ENCODE measurements at regions not wholly inside any gene's neighbourhood (a gene's known extent, or its start where the extent isn't known, plus 50 kb on each side); places are given as distances from the start of the nearest gene placed in this dataset.

DNA sequence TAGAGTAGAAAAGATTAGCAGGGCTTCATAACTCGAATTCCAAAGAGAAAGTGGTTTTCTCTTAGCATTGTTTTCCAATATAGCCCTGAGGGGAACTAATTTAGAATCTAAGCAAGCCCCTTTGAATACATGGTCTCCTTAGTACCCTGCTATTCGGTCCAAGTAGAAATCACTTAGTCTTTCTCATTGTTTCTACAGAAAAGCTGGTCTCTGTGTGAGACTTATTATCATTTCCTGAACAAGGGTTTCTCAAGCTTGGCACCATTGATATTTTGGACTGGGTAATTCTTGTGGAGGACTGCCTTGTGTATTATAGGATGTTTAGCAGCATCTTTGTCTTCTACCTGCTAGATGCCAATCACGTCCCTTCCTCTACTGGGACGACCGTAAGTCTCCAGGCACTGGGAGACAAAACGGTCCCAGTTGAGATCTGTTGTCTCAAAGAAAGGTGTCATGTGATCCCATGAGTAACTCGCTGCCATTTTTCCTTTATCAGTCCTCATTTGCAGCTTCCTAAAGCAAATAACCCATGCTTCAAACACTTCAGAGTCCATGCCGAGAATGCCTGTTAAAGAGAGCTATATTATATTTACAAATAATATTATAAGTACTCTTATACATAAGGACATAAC, 230.7 kb upstream of the SLCO3A1 start:
- SMC1A ChIA-PET (ENCODE audit: uncharacterized antibody, unreplicated experiment), result no interaction called here
- WGBS (ENCODE audit: insufficient coverage, insufficient replicate concordance, low lambda C conversion rate, missing lambda C conversion rate), result 19% methylated on average over 8 of the region's 8 CpGs
- no peak overlapping the region for H3K9ac ChIP-seq (ENCODE audit: control insufficient read depth, insufficient read depth, low read length)
- ATAC-seq (no peak), DNase-seq (ENCODE audit: low read depth, low spot score) (no peak), FAIRE-seq (no peak)
- CTCF ChIA-PET, result no interaction called here
- H3K27me3 ChIP-seq (replicated peaks in 1 of 2; ENCODE audit: control insufficient read depth in 2 of 2, insufficient read depth in 2 of 2, low read length in 1 of 2), result no peaks in the 10 kb centered on the region; a peak in 1 of 4 replicates
- no peaks in the 10 kb centered on the region for H3K36me3 ChIP-seq (ENCODE audit: control insufficient read depth in 2 of 2, insufficient read depth in 2 of 2, low read length in 1 of 2)
- no peak for TF ChIP-seq RB1 (IDR thresholded peaks at IDR 0.05; ENCODE audit: borderline replicate concordance)
- H3K27ac ChIP-seq (ENCODE audit: control insufficient read depth, insufficient read depth), result no peak overlapping the region
- in situ Hi-C loops (cut with MboI) (no loop called here), intact Hi-C loops (cut with micrococcal nuclease; ENCODE audit: unreplicated experiment) (no loop called here)
- no peaks in the 10 kb centered on the region for H3K79me2 ChIP-seq (ENCODE audit: control insufficient read depth, insufficient read depth, low read length)
- H4K20me1 ChIP-seq (ENCODE audit: control insufficient read depth, insufficient read depth), result no peaks in the 10 kb centered on the region
- RAD21 ChIA-PET (ENCODE audit: unreplicated experiment), result no interaction called here
- H2AFZ ChIP-seq (ENCODE audit: control insufficient read depth, low read depth, low read length), result no peak overlapping the region
- H3K4me2 ChIP-seq (ENCODE audit: control insufficient read depth, insufficient read depth), result no peak overlapping the region
- POLR2A ChIA-PET, result no interaction called here
- BruUV-seq (replicated peaks), result no TSS peak
- H3K9me3 ChIP-seq (replicated peaks; ENCODE audit: control insufficient read depth, insufficient read depth, low read length), result no peaks in the 10 kb centered on the region
- H3K4me1 ChIP-seq (ENCODE audit: control insufficient read depth, insufficient read depth, low read length), result no peaks in the 10 kb centered on the region
- H3K4me3 ChIP-seq, result no peak overlapping the region

DNA sequence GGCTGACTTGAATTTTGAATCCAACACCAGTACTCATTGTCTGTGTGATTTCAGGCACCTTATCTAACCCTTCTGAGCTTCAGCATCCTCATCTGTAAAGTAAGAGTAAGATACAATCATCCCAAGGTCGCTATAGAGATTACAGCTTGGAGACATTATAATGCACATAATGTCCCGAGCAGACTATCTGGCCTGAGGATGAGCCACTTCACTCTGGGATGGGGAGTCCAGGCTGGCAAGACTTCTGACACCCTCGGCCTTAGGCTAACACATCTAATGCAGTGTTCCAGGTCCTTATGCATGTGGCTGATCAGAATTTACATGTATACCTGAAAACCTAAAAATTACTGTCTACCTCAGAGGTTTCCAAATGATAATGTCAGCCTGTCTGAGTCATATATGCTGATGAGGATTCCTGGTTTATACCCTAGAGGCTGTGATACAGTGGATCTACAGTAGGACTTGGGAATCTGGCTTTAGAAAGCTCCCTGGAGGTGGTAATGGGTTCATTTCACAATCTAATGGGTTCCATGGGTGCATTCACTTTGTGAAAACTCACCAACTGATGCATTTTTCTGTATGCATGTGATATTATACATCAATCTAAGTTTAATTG, 229.0 kb upstream of the SLCO3A1 start:
- Histone ChIP-seq H3K79me2 (ENCODE audit: control insufficient read depth, insufficient read depth, low read length) (no peaks in the 10 kb centered on the region), H3K36me3 (ENCODE audit: control insufficient read depth in 2 of 2, insufficient read depth in 2 of 2, low read length in 1 of 2) (no peaks in the 10 kb centered on the region), H3K4me2 (ENCODE audit: control insufficient read depth, insufficient read depth) (no peak overlapping the region), H3K4me3 (no peak overlapping the region), H2AFZ (ENCODE audit: control insufficient read depth, low read depth, low read length) (no peak overlapping the region), H3K9me3 (replicated peaks; ENCODE audit: control insufficient read depth, insufficient read depth, low read length) (no peaks in the 10 kb centered on the region), H3K4me1 (ENCODE audit: control insufficient read depth, insufficient read depth, low read length) (no peaks in the 10 kb centered on the region), H3K27me3 (replicated peaks in 1 of 2; ENCODE audit: control insufficient read depth in 2 of 2, insufficient read depth in 2 of 2, low read length in 1 of 2) (no peaks in the 10 kb centered on the region; a peak in 1 of 4 replicates), H4K20me1 (ENCODE audit: control insufficient read depth, insufficient read depth) (no peaks in the 10 kb centered on the region), H3K9ac (ENCODE audit: control insufficient read depth, insufficient read depth, low read length) (no peak overlapping the region), H3K27ac (ENCODE audit: control insufficient read depth, insufficient read depth) (no peak overlapping the region)
- FAIRE-seq (no peak), DNase-seq (ENCODE audit: low read depth, low spot score) (no peak), ATAC-seq (no peak)
- intact Hi-C loops (cut with micrococcal nuclease; ENCODE audit: unreplicated experiment), result no loop called here
- RAD21 ChIA-PET (ENCODE audit: unreplicated experiment), result no interaction called here
- WGBS (ENCODE audit: insufficient coverage, insufficient replicate concordance, low lambda C conversion rate, missing lambda C conversion rate), result 0% methylated on average over 3 of the region's 3 CpGs
- POLR2A ChIA-PET, result no interaction called here
- CTCF ChIA-PET, result no interaction called here
- in situ Hi-C loops (cut with MboI), result no loop called here
- SMC1A ChIA-PET (ENCODE audit: uncharacterized antibody, unreplicated experiment), result no interaction called here
- TF ChIP-seq, protein P1, sequence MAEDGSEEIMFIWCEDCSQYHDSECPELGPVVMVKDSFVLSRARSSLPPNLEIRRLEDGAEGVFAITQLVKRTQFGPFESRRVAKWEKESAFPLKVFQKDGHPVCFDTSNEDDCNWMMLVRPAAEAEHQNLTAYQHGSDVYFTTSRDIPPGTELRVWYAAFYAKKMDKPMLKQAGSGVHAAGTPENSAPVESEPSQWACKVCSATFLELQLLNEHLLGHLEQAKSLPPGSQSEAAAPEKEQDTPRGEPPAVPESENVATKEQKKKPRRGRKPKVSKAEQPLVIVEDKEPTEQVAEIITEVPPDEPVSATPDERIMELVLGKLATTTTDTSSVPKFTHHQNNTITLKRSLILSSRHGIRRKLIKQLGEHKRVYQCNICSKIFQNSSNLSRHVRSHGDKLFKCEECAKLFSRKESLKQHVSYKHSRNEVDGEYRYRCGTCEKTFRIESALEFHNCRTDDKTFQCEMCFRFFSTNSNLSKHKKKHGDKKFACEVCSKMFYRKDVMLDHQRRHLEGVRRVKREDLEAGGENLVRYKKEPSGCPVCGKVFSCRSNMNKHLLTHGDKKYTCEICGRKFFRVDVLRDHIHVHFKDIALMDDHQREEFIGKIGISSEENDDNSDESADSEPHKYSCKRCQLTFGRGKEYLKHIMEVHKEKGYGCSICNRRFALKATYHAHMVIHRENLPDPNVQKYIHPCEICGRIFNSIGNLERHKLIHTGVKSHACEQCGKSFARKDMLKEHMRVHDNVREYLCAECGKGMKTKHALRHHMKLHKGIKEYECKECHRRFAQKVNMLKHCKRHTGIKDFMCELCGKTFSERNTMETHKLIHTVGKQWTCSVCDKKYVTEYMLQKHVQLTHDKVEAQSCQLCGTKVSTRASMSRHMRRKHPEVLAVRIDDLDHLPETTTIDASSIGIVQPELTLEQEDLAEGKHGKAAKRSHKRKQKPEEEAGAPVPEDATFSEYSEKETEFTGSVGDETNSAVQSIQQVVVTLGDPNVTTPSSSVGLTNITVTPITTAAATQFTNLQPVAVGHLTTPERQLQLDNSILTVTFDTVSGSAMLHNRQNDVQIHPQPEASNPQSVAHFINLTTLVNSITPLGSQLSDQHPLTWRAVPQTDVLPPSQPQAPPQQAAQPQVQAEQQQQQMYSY (CRISPR knock-in tag; IDR thresholded peaks at IDR 0.05), result no peak
- no peak for TF ChIP-seq POLR2AphosphoS2 (IDR thresholded peaks at IDR 0.05; ENCODE audit: low read depth, low read length)
- TF ChIP-seq ESRRA (IDR thresholded peaks at IDR 0.05; ENCODE audit: low read length), result no peak
- no peak for TF ChIP-seq KDM1A (IDR thresholded peaks at IDR 0.05; ENCODE audit: borderline replicate concordance)
- TF ChIP-seq CHD2 (IDR thresholded peaks at IDR 0.05; ENCODE audit: borderline replicate concordance, low read depth, low read length), result no peak
- TF ChIP-seq ZNF24 (IDR thresholded peaks at IDR 0.05), result no peak
- TF ChIP-seq, protein P2, sequence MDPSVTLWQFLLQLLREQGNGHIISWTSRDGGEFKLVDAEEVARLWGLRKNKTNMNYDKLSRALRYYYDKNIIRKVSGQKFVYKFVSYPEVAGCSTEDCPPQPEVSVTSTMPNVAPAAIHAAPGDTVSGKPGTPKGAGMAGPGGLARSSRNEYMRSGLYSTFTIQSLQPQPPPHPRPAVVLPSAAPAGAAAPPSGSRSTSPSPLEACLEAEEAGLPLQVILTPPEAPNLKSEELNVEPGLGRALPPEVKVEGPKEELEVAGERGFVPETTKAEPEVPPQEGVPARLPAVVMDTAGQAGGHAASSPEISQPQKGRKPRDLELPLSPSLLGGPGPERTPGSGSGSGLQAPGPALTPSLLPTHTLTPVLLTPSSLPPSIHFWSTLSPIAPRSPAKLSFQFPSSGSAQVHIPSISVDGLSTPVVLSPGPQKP (IDR thresholded peaks at IDR 0.05; ENCODE audit: low read depth, low read length), result no peak
- no TSS peak for BruUV-seq (replicated peaks)
